GM06990 (cell line): ENCODE measurements at regions not wholly inside any gene's neighbourhood (a gene's known extent, or its start where the extent isn't known, plus 50 kb on each side); places are given as distances from the start of the nearest gene placed in this dataset.

Source experiments
- DNase-seq: peaks from one replicate; pipeline ENCODE4 v3.0.0-alpha.2; 2011; ENCODE audit not compliant: insufficient read length; ENCODE audit errors: extremely low read depth
- H3K27me3 ChIP-seq: replicated peaks from 2 replicates; pipeline ENCODE4 v1.6.0; 2011; ENCODE audit warnings: low read length; ENCODE audit not compliant: control insufficient read depth, insufficient read depth
- H3K36me3 ChIP-seq: 2 replicates; pipeline ENCODE4 v1.5.1; 2011; ENCODE audit warnings: low read length; ENCODE audit not compliant: control insufficient read depth, insufficient read depth
- H3K4me3 ChIP-seq: replicated peaks from 2 replicates; pipeline ENCODE4 v1.5.1; 2011; ENCODE audit warnings: low read depth, mild to moderate bottlenecking, control low read depth, low read length
- CTCF ChIP-seq: IDR thresholded peaks from 2 replicates; pipeline ENCODE4 v1.5.1; 2011; ENCODE audit warnings: low read length, control low read depth, mild to moderate bottlenecking, inconsistent platforms; ENCODE audit not compliant: insufficient read depth, poor library complexity, severe bottlenecking

GRCh38 chr1:17890056-17890814 lies 135.1 kb downstream of the ACTL8 start:
- no peak for TF ChIP-seq CTCF
- Histone ChIP-seq H3K4me3 (no peak overlapping the region), H3K36me3 (no peaks in the 10 kb centered on the region), H3K27me3 (no peaks in the 10 kb centered on the region; the same call in none of the 2 replicates)
- DNase-seq, result no peak

GRCh38 chr1:17890815-17891191 lies 135.7 kb downstream of the ACTL8 start:
- Histone ChIP-seq H3K4me3 (no peak overlapping the region), H3K27me3 (no peaks in the 10 kb centered on the region; the same call in none of the 2 replicates), H3K36me3 (no peaks in the 10 kb centered on the region)
- no peak for TF ChIP-seq CTCF
- no peak for DNase-seq

- H3K27me3 ChIP-seq, result no peaks in the 10 kb centered on the region; the same call in none of the 2 replicates
- no peak overlapping the region for H3K4me3 ChIP-seq
- TF ChIP-seq CTCF, result no peak
- no peak for DNase-seq
- no peaks in the 10 kb centered on the region for H3K36me3 ChIP-seq
Measured at GRCh38 chr1:17891205-17892110, 136.3 kb downstream of the ACTL8 start.

GRCh38 chr1:17892225-17892624 lies 137.1 kb downstream of the ACTL8 start:
- no peaks in the 10 kb centered on the region; the same call in 1 of the 2 replicates for H3K27me3 ChIP-seq

GRCh38 chr1:17892851-17893250 lies 137.7 kb downstream of the ACTL8 start:
- Histone ChIP-seq H3K36me3 (no peaks in the 10 kb centered on the region), H3K27me3 (no peaks in the 10 kb centered on the region; the same call in 1 of the 2 replicates), H3K4me3 (no peak overlapping the region)
- no peak for DNase-seq
- TF ChIP-seq CTCF, result no peak

More at GRCh38 chr1:17892225-17892624, 137.1 kb downstream of the ACTL8 start:
- DNase-seq, result no peak
- no peak overlapping the region for H3K4me3 ChIP-seq
- no peak for TF ChIP-seq CTCF
- no peaks in the 10 kb centered on the region for H3K36me3 ChIP-seq
